GM18858 (cell line): ENCODE measurements at regions not wholly inside any gene's neighbourhood (a gene's known extent, or its start where the extent isn't known, plus 50 kb on each side); places are given as distances from the start of the nearest gene placed in this dataset.

Experiments
- ATAC-seq: cut with Tn5 transposase; IDR thresholded peaks from one replicate; pipeline ENCODE4 v1.9.1; 2021; ENCODE audit not compliant: unreplicated experiment

DNA sequence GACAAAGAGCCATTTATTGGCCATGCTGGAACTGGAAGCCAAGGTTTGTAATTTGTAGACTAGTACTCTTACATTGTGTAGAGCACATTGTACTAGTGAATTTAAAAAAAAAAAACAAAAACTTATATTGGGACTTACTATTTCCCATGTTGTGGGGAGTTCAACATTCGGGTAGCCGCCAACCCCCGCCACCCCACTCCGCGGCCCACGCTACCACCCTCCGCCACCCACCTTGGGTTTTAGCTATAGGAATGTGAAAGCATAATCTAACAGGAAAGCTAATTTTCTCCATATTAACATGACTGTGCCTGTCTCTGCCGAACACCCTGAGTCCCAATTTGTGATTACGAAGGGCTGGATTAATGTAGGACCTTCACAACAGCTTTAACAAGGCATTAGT lies 275.8 kb downstream of the FIGN start:
- no peak for ATAC-seq

DNA sequence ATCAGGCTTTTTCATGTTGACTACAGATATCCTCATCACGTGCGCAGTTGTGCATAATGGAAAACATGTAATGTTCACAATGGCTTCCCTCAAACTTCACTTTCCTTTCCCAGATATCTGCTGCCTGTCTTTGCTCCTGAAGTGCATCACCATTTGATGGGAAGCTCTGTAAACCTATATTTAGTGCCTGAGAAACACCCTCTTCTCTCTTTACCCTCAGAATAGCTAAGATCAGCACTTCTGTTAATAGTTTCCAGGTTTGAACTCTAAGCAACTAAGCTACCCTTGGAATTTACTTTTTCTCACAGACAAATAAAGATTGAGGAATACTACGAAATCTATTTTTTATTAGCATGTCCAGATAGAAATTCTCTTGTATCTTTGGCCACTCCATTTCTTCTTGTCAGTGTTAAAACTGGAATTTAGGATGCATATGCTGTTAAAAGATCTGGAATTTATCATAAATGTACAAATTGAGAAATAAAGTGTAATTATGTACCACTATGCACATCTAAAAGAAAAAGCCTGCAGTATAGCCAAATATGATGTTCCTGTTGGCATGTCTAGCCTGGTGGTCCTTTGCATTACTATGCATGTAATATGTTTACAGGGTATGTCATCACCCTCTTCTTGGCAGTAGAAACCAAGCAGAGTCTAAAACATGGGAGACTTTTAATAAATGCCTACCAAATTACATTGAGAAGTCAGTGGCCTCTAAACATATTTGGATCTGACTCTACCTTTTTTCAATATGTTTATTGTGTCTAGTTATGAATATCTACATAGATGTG lies 278.7 kb downstream of the FIGN start:
- ATAC-seq = no peak

DNA sequence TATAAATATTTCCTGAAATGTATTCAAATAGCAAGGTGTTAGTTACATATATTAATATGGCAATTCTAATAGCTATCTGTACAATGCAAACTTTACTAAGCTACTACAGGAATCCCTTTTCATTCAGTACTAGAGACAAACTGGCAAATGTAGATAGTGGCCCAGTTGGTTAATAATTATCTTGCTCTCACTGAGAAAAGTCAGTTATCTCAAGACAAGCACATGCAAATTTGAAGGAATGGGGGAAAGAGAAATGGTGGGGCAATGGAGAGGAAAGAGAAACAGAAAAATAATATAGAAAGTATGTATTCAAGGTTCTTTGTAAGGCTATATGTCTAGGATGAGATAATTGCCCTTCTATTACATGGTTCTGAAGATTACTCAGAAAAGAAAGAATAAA lies 280.0 kb downstream of the FIGN start:
- peak; percentile 91 for ATAC-seq

DNA sequence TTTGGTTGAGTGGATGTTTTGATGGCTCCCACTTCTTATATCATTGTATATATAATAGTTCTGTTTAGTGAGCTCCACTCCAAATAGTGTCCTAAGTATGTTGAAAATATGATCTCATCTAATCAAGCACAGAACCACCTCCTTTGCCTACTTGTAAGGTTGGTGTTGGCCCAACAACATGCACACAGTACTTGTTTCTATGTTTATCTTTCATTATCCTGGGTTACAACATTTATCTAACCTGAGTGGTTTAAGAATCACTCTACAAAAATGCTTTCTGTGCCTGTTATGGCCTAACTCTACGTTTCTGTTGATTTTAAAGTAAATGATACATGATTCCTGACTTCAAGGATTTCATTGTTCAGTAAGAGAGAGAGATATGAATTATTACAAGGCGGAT lies 281.9 kb downstream of the FIGN start:
- no peak for ATAC-seq

DNA sequence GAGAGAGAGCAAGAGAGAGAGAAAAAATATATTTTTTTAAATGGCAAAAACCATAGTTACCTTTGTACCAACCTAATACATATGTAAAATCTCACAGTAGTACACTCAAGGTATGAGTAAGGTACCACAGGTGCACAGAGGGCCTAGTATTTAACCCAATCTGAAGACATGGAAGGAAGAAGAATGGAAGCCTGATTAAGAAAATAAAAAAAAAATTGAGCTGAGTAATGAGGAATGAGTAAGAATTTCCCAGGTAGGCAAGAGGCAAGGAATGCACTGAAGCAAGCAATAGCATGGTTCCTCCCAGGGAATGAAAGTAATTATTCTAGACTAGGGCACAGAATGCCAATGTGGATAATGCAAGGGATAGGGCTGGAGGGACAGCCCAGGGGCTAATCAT lies 294.2 kb downstream of the FIGN start:
- no peak for ATAC-seq

DNA sequence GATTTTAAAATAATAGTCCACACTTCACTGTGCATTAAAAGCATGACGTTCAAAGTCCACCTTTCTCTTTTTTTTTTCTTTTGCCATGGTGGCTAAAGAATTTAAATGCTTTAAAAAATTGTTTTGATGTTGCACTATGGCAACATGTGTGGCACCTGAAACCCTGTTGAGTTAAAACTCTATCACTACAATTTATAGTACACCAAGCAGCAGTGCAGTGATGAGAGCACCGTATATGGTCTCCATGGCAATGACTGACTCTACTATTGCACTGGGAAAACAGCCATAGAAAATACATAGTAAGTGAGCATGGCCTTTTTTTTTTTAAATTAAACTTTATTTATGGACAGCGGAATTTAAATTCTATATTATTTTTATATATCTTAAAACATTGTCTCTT lies 298.8 kb downstream of the FIGN start:
- no peak for ATAC-seq

DNA sequence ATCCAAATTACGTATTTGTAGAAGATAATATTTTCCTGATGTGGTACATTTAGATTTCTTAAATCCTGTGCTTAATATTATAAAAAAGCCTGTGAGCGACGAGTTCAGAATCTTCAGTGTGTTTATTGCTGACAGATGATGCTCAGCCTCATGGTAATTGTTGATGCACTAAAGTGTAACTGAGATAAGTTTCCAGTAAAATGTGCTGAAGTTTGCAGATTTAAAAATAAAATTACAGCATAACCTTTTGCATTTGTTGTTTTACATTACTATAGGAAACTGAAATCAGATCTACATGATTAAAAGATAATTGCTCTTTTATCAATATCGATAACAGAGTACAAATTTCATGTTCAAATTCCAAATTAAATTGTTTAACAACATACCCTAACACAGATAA lies 307.6 kb downstream of the FIGN start:
- no peak for ATAC-seq

DNA sequence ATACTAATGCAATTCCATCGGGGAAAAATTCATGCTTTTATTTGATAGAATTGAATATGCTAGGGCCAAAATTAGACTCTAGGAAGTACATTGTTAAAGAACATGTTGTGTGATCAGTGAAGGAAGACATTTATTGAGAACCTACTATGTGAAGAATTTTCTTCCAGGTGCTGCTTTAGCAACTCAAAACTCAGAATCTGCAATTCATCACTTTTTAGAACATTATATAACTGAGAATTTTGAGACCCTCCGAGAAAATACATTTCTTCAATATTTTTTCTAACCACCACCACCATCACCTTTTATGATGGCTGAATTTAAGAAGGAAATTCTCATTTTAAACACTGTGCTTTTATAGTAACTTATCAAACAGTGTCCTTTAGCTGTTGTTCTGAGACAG lies 315.2 kb downstream of the FIGN start:
- ATAC-seq = no peak

DNA sequence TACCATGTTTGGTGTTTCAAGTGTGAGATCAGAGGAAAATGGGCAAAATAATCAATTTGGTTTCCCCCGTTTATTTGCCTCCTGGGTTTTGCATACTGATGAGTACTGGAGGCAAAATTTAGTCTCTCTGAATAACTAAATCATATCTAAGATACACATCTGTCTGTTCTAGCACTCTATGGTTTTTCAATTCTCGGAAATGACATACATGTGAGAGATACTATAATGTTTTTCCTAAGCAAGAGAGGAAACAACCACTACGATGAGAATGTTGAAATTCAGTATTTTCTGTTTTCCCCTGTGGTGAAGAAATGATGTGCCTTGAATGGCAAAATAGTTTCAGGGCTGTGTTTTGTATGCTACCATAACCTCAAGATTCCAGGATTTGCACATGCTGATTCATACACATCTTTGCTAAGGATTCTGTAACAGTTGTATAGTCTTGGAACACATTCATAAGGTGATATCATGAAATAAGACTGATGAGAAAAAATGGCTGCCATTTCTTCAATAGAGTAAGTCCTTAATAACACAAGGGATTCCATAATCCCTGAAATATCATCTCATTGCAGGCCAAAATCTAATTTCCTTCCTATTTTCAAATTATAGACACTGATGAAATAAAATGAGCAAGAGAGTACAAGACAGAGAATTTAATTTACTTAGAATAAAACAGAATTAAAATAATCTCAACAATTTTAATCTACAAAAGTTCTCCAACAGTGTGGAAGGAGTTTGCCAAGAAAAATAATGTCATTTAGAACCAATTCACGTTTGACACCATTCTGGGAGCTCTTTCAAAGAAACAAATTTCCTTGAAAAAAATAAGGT lies 316.6 kb downstream of the FIGN start:
- no peak for ATAC-seq

DNA sequence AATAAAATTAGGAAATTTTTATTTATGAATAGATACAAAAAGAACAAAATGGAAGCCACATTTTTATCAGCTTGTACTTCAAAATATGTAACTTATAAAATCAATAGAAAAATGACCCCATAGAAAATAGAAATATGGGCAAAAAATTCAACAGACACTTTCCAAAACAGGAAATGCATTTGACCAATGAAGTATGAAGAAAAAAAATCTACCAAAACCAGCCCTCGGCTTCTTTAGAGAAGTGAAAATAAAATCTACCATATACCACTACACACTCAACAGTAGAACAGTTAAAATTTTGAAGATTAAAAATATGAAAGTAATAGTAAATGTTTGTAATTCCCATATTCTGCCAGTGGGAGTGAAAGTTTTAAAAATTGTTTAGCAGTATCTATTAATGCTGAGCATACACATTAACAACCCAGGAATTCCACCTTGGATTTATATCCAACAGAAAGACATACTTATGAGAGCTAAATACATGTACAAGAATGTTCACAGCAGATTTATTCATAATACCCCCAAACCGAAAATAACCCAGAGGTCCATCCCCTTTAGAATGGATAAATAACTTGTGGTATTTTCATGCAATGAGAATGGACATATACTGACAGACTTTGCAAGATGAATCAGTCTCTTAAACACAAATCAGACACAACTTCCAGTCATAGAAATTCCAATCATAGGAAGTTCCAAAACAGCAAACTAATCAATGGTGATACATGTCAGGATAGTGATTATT lies 318.0 kb downstream of the FIGN start:
- peak; percentile 95 for ATAC-seq

DNA sequence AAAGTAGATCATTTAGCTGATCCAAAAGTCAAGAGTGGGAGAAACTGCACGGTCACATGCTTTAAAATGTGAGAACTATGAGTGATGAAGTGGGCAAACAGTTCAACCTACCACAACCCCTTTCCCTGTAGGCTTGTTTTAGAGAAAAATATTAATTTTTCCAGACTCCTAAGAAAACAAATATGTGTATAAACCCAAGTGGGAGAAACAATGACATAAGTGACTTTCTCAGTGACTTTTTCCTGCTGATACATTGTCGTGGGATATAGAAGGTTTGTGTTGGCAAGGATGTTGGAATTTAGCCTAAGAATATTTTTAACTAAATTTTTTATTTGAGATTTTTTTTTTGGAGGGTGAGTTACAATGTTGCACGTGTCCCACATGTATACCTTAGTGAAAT lies 321.7 kb downstream of the FIGN start:
- no peak for ATAC-seq

DNA sequence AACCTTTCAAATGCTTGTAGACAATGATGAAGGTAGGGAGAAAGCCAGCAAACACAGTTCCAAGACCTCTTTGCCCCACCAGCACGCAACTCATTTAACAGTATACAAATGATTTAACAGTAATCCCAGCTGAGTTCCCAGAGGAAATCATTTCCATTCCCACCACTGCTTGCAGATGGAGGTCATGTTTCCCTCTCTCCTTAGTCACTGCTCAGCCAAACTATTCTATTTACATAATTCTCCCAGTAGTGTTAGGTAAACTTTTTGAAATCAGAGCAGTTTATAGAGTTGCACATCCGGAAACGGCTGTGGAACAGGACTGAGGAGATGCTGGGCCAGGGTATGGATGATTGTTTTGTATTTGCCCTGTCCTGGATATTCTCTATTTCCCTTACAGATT lies 328.5 kb downstream of the FIGN start:
- ATAC-seq = no peak

DNA sequence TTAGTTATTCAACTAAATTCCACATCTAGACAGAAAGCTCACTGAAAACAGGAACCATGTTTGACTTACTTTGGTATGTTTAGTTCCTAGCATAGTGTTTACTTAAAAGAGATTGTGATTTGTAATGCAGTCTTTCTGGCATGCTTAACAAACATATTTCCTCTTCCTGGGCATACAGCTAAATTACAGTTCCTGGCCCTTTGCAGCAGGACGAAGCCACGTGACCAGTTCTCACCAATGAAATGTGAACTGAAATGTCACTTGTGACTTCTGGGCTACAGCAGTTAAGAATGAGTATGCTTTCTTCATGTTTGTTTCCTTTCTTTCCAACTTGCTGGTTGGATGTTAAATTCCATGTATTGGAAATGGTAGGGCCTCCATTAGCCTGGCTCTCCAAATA lies 330.5 kb downstream of the FIGN start:
- no peak for ATAC-seq

DNA sequence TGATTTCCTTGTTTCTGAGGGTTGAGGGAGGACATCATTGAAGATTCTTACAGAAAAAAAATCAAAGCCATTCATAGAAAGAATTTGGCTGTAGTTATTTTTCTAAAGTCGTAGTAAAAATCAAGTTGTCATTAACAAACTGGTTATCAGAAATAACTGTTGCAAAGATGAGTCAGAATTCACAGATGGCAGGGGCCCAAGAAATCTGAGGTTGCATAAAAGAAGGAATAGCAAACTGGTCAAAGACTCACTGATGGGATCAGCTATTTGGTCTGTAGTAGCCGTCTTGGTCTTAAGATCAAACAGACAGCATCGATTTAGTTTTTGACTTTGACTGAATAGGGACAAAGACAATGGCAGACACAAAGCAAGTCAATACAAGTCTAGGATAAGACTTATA lies 334.3 kb downstream of the FIGN start:
- no peak for ATAC-seq

DNA sequence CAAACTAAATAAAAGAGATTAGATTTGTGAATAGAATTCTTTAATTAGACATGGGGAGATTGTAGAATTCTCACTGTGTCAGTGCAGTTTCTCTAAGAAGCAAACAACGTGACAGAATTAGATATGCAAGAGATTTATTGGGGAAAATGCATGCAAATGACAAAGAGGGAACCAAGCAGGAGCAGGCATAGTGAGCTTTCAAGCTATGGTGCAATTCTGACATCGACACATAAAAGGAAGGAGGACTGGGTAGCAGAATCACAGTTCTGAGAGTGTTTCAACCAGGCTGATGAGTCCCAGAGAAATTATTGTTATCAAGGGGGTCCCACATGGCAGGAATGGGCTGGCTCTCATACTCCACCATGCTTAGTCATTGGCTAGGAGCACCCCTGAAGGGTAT lies 338.4 kb downstream of the FIGN start:
- ATAC-seq = no peak

DNA sequence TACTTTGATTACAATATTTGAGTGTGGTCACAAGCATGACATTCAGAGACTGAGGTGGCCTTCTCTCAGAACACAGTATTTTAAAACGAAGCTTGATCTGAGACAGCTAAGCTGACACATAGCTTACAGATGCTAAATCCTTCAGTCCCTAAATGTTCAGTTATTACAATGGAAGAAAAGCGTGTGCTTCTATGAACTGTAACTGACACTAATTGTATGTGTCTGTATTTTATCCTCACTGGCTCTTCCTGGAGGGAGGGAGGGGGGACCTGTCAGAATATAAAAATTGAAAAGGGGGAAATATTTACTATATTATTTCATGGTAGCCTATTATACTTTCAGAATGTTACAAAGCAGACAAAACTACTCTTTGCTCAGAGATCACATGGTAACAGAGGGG lies 340.2 kb downstream of the FIGN start:
- no peak for ATAC-seq

DNA sequence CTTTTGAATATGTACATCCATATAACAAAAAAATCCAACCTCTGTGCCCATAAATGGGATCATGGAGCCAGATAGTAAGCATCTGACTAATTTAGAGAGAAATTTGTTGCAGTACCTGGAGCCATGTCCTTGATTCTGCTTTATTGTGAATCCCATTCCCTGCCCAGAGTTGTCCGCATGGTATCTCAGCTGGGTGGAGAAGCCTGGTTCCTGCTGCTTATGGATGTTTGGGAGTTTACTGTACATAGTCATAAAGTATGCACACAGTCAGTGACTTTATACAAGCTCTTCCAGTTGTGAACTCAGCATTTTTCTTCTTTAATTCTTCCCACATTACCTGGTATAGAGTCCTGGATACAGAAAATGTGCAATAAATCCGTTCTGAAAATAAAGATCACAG lies 346.0 kb downstream of the FIGN start:
- ATAC-seq = no peak

DNA sequence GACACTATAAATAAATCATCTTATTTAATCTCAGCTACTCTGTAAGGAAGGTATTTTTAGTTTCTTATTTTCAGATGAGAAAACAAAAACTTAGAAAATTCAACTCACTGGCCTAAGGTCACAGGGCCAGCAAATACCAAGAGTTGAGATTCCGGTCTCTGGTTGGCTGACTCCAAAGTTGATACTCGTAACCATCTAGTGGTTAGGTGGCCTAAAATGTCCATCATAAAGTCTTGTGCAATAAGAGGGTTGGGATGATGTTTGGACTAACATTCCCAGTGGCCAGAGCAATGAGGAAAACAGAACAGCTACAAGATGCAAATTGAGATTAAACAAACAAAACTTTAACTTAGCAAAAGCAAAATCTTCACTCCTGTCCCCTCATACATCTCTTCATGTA lies 360.3 kb downstream of the FIGN start:
- ATAC-seq = no peak

DNA sequence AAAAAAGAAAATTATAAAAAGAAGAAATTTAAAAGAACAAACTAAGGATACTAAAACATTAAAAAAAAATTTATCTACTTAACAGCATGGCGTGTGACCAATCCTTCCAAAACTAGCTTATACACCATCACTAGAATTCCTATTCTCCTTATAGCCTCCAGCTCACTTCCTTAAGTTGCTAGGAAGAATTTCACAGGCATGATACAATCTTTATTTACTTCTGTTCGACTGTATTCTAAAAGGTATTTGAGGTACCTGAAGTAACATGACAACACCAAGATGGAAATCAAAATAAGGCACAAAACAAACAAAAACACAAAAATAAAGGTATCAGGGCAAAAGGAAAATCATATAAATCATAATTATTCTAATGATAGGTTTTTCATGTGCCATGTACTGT lies 360.7 kb downstream of the FIGN start:
- no peak for ATAC-seq

DNA sequence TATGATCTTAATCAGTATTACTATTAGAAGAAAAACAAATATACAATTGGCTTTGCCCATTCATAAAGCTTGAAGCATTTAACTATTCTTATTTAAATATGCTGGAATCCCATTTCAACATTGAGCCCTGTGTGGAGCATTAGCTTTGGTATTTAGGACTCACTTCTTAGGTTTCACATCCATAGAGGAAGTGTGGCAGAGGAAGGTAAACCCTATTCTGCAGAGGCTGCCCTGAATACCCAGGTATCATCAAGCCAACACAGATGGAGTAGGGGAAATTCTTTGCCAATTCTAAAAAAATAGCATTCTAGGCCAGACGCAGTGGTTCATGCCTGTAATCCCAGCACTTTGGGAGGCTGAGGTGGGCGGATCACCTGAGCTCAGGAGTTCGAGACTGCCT lies 361.5 kb downstream of the FIGN start:
- ATAC-seq = no peak

DNA sequence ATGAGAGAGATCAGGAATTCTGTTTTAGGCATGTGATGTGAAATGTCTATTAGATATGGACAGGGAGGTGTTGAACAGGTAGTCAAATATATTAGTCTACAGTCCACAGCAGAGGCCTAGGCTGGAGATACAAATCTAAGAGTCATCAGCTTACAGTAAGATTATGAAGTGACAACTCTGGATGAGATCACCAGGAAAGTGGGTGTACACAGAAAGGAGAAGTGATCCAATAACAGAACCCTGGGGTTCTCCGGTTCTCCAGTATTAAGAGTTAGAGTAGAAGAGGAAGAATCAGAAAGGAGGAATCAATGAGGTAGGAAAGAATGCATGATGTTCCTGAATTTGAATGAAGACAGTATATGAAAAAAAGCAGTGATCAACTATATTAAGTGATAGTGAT lies 362.3 kb downstream of the FIGN start:
- ATAC-seq = no peak
